Inflammatory macrophage treated with lipopolysaccharide for 1 hour (primary cell): ENCODE measurements at regions not wholly inside any gene's neighbourhood (a gene's known extent, or its start where the extent isn't known, plus 50 kb on each side); places are given as distances from the start of the nearest gene placed in this dataset.

Source experiments
- DNase-seq, 2 donors: peaks; one replicate each; pipeline ENCODE4 v3.0.0-alpha.2; 2020 to 2022

DNA sequence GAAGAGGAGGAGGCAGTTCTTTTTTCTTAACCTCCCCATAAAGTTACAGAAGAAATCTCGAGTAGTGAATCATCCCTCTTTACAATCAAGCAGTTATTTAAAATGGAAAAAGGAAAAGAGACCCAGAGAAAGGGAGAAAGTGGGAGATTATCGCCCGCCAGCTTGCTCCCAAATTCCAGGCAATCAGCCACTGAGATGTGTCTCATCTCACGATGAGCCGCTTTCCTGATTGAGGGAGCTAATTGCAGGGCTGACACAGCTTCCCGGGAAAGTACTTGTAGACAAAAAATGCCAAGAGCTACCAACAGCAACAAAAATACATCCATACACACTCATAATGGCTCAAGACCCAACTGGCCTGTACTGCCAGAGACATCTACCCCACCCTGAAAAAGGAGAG, 191.6 kb upstream of the ZC3H12A start:
- no peak for DNase-seq

DNA sequence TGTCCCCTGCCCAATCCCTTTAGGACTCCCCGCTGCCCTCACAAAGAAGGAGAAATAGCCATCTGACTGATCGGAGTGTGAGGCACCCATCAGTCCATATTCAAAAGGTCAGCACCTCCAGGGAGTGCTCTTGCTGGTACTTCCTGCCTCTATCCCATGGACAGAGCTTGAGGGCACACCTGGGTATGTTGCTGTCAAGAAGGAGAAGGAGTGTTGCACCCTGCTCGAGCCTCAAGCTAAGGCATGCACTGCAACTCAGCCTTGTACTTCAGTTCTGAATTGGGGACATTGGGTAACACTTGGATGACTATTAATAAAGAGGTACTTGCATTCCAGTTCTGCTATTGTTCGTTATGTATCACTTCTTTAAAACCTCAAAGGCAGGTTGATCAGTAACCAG, 190.3 kb upstream of the ZC3H12A start:
- no peak for DNase-seq

DNA sequence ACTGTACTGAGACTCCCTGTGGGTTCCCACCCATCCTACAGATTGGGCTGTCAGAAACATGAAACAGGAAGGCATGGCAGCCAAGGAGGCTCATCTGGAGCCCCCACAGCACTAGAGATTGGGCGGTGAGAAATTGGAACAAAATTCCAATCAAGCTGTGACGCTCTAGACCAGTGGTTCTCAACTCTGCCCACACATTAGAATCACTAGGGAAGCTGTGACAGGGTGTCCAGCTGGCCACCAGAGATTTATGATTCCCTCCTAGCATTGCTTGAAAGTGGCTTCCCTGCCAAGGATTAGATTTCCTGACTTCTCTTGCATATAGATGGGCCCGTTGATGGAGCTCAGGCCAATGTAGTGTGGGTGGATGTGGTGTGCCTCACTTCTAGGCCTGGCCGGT, 187.5 kb upstream of the ZC3H12A start:
- no peak for DNase-seq

DNA sequence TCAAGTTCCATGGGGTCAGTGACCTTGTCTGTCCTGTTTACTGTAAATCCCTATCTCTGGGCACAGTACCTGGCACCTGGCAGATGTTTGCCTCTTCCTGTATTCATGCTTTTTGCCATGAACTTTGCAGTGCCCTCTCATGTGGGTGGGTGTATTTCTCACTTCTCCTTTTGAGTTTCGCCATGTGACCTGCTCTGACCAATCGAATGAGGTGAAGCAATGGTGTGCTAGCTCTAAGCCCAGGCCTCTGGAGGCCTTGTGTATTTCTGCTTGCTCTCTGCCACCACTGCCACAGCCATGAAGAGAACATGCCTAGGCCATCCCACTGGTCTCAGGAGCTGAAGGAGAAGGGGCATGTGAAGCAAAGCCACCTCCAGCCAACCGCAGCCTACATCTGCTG, 185.5 kb upstream of the ZC3H12A start:
- DNase-seq, result peak; percentile 58 to 70

DNA sequence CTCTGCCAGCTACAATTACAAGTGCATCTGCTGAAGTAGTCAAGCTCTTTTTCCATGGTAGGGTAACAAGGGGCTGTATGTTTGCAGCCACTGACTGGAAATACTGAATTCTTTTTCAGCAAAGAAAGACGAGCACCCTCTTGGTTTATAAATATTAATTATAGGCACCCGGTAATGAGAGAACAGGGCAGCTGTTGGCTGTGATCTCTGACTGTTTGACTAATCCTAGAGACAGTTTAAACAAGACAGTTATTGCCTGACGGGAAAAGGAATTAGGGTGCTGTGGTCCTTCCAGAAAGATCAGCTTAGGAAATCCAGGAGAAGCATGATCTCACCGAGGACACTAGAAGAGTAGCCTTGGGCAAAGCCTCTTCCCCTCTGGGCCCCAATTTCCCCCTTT, 183.7 kb upstream of the ZC3H12A start:
- no peak for DNase-seq

DNA sequence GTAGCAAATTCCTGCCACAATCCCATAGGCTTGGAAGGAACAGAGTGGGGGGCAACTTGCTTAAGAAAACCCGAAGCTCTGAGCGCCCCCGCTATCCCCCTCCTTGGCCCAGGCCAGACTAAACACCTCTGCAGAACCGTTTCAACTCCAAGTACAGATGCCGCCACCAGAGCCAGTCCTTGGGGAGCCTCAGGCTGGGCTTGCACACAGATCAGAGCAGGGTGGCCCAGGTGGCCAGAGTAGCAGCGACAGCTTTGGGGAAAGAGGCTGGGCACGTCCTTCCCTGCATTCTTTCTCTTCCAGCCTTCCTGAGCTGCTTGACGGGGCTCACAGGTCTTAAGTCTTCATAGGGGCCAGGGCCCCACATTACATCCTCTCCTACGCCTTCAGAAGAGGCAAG, 181.6 kb upstream of the ZC3H12A start:
- DNase-seq, result no peak

DNA sequence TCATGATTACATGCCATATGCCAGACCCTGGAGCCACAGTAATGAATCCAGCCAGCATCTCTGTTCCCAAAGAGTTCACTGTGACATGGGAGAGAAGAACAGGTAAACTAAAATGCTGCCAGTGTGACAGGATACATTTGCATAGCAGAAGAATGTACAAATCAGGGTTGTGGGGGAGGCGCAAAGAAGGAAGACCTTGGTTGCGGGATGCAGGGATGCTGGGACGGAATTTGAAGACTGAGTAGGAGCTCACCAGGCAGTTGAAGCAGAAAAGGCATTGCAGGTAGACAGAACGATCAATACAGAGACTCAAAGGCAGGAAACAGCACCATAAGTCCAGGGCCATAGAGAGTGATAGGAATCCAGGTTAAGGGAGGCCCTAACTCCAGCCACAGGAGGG, 180.3 kb upstream of the ZC3H12A start:
- no peak for DNase-seq

DNA sequence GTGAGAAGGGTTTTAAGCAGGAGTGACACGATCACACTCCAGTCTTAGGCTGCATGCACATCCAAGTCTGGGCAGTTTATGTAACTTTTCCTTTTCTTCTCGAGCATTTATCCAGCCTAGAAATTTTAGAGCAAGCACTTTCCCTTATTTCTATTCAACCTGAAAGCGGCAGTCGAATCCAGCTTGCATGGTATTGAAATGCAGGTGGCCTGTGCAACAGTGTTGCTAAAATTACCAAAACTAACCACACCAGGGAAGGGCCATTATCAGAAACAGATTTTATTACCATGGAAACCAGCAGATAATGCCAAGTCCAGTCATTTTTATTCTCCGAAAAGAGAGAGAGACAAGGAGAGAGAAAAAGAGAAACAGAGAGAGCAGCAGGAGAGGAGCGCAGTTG, 179.9 kb upstream of the ZC3H12A start:
- DNase-seq, result no peak

DNA sequence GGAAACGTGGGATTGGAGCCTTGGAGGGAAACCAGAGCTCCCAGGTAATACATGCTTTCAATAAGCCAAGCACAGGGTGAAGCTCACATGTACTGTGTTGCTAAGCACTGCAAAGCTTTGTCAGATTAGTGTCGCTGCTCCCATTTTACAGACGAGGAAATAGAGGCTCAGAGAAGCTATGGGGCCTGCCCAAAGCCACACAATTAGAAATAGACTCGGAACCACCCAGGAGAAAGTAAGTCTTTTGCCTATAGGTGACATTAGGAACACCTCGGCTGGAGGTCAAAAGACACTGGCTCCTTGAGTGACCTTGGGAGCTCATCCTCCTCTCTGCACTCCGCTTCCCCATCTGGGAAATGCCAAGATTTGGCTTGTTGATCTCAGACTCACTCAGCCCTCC, 175.6 kb upstream of the ZC3H12A start:
- no peak for DNase-seq

DNA sequence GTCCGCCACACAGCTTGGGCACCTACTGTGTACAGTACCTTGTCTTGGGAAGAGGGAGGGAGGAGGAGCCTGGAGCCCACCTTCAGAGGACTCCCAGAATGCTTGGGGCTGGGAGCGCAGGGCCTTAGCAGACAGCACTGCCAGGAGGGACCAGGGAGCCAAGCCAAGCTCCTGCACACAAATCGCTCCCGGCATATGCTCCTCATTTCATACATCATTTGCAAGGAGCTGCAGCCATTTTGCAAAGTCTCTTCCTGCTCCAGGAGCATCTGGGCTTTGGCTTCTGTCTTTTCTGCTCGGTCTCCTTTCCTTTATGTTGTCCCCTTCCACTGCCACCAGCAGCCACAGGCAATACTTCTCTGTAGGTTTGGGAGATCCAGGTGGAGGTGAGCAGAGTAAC, 175.2 kb upstream of the ZC3H12A start:
- no peak for DNase-seq

DNA sequence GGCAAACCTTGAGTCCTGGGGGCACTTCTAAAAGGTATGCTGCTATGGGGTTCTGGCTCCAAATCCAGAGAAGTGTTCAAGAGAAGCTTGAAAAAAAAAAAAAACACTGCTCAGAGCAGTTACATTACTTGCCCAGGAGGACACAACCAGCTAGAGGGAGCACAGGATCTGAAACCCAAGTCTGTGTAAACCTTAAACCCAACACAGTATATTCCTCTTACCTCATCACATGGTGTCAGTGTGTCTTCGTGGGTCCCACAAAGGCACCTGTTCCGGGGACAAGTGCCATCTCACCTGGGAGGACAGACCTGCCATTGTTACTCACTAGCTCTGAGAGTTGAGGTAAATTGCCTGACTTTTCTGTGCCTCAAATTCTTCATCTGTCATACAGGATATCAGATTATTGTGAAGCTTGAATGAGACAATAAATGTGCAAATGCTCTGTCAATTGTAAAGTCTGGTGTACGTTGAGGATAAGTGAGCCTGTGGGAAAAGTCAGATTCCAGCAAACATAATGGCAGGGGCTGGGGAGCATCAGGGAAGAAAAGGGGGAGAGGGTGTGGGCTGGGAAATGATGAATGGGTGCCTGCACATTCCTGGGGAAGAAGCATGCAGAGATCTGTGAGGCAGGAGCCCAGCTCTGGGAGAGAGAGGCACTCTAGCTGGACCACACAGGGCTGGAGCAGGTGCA, 170.4 kb upstream of the ZC3H12A start:
- DNase-seq, result no peak

DNA sequence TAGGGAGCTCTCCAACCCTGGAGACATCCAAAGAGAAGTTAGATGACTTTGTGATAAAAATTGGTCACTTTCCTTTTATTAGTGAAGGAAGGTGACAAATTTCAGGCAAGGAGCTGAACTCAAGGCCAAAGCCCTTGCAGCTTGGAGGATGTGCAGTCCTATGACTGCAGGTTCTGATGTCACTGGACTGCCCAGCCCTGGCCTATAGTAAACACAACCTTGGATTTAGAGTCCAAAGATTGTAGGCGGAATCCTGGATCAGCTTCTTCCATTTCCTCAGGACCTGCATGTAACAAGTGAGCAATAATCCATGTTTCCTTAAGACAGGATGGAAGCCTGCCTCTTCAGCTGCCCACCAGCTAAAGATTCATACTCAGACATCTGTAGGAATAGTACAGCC, 169.3 kb upstream of the ZC3H12A start:
- no peak for DNase-seq

DNA sequence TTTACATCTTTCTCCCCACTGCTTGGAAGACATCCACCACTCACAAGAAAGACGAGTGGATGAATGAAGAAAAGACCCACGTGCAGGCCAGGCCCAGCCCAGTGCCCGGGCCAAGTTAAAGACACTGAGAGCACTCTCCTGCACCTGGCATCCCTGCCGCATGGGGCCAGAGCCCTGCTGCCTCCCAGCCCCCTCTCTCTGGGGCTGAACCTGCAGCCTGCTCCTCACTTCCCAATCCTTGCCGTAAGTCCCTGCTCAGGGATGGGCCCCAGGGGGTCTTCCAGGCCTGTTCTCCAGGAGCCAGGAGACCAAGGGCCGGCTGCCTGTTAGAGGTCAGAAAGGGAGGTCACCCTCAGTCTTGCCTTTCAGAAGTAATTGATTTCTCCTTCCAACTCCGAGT, 168.5 kb upstream of the ZC3H12A start:
- no peak for DNase-seq

DNA sequence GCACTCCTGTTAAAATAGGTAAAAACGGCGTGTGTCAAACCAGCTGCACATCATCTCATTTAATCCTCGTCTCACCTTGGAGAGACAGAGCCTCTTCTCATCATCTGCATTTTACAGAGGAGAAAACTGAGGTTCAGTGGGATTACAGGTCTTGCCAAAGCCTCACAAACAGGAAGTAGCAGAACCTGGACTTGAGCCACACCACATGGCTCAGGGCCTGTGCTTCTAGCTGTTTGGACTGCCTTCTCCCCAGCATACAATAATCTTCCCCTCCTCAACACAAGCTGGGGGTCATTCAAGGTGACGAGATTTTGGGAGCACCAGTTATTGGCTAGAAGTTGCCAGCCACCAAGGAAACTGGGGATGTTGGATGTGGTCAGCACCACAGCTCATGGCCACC, 167.9 kb upstream of the ZC3H12A start:
- no peak for DNase-seq

DNA sequence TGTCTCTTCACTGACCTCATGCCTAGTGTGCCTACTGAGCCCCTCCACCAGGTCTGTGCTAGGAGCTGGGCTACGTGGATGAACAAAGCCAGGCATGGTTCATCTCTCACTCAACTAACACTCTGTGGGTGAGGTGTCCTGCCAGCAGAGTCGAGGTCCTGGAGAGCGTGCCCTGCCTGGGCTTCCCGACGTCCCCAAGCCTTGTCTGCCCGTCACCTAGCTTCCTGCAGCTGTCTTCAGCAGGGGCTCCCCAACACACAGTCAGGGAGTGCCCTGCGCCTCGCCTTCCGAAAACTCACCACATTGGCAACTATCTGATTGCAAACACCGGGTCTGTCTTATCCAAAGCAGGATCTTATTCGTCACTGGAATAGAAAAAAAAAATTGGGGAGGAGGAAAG, 167.5 kb upstream of the ZC3H12A start:
- DNase-seq, result no peak

DNA sequence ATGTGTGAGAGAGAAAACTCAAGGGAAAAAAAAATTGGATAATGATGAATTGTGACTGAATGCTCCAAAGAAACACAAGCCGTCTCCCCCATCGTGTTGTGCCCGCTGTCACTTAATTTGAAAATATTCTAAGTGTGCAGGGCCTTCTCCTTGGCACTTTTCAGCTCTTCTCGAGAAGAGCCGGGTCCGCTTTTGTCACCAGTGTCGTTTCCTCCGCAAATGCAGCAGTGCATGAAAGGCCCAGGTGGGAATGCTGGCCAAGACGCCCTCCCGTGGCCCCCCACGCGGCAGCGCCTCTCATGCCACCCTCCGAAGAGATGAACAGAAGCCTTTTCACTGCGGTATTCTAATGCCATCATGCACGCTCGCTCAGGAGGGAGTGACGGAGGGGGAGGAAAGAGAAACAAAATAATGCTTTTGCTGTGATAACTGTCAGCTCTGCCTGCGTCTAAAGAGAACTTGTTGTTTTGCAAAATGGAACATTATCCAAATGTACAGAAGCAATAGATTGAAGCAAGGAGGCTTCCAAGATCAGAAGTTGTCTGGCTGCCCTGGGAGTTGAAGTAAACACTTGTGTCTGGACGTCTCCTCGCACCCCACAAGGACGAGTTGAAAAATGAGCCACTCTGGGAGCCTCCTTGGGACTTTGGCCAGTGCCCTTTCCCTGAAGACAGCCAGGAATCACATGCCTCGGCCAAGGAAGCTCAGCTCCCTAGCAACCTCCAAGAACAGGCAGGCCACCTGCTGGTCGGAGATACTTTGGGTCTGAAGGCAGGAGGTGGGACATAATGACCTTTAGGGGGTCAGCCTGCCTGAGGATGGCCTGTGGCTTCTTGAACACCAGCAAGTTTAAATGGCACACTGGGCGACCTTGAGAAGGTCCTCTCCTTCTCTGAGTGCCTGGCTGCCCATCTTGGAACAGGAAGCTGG, 166.1 kb upstream of the ZC3H12A start:
- DNase-seq, result no peak

DNA sequence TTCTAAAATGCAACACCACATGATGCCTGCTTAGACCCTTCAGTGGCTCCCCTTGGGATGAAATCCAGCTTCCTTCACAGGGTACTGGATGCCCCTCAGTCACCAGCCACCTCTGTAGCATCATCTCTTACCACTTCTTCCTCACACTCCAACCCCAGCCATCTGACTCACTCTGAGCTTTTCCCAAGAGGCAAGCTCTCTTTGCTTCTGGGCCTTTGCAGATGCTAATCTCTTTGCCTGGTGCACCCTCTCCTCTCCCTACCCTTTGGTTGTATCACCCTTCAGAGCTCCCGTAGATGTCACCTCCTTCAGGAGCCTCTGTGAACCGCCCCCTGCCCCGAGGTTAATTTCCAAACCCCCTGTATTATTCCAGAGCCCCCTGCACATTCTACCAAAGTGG, 164.8 kb upstream of the ZC3H12A start:
- DNase-seq, result no peak

DNA sequence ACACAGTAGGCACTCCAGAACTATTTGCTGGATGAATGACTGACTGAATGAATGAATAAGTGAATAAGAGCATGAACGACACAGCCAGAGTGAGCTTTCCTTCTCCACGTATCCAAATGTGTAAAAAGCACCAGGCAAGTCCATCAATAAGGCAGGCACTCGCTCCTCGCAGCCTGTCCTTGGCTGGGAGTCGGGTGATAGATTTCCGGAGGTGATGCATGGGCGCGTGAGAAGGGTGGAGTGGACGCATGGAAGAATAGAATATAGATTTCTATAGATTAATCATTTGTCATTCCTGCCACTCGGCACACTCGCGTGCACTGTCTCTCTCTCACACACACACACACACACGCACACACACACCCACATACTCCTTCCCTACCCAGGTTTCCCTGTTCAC, 164.3 kb upstream of the ZC3H12A start:
- no peak for DNase-seq

DNA sequence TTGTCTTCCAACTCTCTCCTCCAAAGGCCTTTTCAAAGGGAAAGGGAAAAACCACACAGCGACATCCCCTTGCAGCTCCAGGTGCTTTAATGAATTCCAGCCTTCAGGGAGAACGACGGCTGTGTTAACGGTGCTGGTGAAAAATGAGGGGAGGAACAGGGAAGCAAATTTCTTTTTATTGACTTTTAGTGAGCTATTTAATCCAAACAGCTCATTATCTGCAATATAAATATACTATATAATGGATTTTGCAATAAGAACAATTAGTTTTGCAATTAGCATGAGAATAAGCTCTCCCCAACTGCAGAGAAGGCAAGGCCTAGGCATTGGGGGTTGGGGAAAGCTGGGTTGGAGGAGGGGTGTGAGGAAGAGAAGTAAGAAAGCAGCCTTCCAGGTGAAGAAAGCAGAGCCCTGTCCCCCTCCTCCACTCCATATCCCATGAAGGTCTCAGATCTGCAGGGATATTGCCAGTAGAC, 159.0 kb upstream of the ZC3H12A start:
- no peak for DNase-seq

DNA sequence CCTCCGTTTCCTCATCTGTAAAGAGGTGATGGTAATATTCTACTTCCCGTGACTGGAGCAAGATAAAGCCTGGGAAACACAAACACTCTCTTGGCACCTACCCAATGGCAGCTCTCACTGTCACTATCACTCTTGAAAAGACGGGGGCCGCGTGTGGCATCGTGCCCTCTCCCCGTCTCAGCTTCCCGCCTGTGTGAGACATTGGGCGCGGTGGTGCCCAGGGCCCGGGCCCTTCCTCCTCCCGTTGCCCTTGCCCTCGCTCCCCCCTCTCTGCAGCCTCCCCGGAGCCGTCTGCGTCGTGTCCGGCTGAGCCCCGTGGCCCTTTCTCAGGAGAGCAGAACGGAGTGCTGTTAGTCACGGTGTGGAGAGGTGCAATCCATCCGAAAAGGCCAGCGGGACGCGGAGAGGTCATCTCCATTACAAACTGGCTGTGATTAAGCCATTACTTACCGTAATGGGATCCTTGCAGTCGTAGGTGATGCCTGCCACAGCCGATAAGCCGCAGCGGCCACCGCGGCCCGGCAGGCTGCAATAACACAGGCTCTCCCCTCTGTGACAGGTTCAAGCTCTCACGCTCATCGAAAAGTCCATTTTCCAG, 156.4 kb upstream of the ZC3H12A start:
- no peak for DNase-seq

DNA sequence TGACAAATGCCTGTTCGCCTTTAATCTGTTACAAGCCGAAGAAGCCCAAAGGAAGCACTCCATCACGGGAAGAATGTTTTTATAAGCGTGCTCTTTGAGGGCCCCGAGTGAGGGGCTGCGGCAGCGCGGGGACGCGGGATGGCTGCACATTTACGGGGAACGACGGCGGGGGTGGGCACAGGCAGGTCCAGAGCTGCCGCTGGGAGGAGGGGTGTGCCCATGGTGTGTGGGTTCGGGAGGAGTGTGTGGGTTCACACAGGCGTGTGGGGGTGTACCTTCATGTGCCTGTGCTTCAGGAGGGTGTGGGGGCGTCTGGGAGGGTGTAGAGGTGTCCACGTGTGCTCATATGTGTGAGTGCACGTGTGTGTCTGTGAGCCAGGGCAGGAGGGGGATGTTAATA, 155.9 kb upstream of the ZC3H12A start:
- DNase-seq, result no peak

DNA sequence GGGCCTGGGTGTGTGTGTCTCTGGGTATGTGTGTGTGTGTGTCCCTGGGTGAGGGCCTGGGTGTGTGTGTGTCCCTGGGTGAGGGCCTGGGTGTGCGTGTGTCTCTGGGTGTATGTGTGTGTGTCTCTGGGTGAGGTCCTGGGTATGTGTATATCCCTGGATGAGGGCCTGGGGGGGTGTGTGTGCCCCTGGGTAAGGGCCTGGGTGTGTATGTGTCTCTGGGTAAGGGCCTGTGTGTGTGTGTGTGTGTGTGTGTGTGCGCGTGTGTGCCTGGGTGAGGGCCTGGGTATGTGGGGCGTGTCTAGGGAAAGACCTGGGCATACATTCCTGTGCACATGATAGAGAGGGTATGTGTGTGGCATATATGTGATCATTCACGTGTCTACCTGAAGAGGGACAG, 155.1 kb upstream of the ZC3H12A start:
- no peak for DNase-seq

DNA sequence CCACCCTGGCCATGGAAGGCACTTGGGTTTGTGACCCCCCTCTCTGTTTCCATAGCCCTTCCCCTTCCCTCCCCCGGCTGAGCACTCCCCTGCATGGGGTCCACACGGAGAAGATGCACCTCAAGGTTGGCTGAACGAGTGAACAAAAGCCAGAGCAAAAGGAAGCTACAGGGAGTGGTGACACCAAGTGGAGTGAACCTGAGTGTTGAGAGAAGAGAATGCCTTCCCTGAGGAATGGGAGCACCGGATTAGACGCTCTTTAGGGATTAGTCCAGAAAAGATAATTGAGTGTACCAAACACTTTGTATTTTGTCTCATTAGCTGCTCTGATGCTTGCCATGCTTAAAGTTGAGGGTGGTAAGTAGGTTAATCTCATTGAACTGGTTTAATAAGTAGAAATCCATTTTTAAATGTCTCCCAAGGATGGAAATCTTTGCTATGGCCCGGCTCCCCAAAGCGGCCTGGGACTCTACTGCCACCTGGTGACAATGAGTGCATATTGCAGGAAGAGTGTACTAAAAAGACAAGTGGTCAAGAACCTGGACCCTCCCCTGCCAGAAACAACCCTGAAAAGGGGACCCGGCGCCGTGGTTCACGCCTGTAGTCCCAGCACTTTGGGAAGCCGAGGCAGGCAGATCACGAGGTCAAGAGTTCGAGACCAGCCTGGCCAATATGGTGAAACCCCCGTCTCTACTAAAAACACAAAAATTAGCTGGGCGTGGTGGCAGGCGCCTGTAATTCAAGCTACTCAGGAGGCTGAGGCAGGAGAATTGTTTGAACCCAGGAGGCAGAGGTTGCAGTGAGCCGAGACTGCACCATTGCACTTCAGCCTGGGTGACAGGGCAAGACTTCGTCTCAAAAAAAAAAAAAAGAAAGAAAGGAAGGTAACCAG, 150.6 kb upstream of the ZC3H12A start:
- DNase-seq, result peak; percentile 13 to 66
